K562 (cell line): ENCODE measurements at regions not wholly inside any gene's neighbourhood (a gene's known extent, or its start where the extent isn't known, plus 50 kb on each side); places are given as distances from the start of the nearest gene placed in this dataset.
"Not testable (repeated sequence)": the region's sequence is repeated elsewhere in the genome, so short reads cannot be mapped to it uniquely, and the experiment has no call there.

Source experiments
- CHD1 ChIP-seq: fragments of 200-600 bp; sonication (generic); IDR thresholded peaks from one replicate; pipeline ENCODE4 v1.6.1; 2012; ENCODE audit warnings: mild to moderate bottlenecking, moderate library complexity, low read length, inconsistent platforms
- NFIC ChIP-seq: fragments of 450-650 bp; IDR thresholded peaks from 2 replicates; pipeline ENCODE4 v1.6.1; 2017; ENCODE audit warnings: mild to moderate bottlenecking, inconsistent platforms
- SIN3A ChIP-seq, 2 experiments: fragments of 150-350 bp in 1 of 2; IDR thresholded peaks; 2 replicates each; pipeline ENCODE4 v1.6.1; 2011 to 2016; ENCODE audit warnings: borderline replicate concordance in 2 of 2, low read depth in 2 of 2, low read length in 2 of 2, mild to moderate bottlenecking in 2 of 2, moderate library complexity in 2 of 2; ENCODE audit not compliant: control insufficient read depth in 1 of 2
- TF ChIP-seq, protein P1 (sequence below), 3 experiments: IDR thresholded peaks in 2 of 3; conservative IDR thresholded peaks in 1 of 3; 2 replicates each; pipeline ENCODE4 v1.5.1; 2011 to 2012; ENCODE audit warnings: low read length in 3 of 3, mild to moderate bottlenecking in 3 of 3, control low read depth in 2 of 3, improper control_type of control experiment in 1 of 3, inconsistent platforms in 1 of 3, low read depth in 1 of 3, mixed read lengths in 1 of 3, moderate library complexity in 1 of 3; ENCODE audit not compliant: insufficient read depth in 2 of 3

DNA sequence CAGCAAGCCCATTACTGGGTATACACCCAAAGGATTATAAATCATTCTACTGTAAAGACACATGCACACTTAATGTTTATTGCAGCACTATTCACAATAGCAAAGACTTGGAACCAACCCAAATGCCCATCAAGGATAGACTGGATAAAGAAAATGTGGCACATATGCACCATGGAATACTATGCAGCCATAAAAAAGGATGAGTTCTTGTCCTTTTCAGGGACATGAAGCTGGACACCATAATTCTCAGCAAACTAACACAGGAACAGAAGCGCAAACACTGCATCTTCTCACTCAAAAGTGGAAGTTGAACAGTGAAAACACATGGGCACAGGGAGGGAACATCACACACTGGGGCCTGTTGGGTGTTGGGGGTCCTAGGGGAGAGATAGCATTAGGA, 154.5 kb downstream of the PYDC2 start:
- TF ChIP-seq CHD1; NFIC; SIN3A (IDR thresholded peaks at IDR 0.05; ENCODE audit: borderline replicate concordance in 2 of 2, control insufficient read depth in 1 of 2, low read depth in 2 of 2, low read length in 2 of 2): not testable (repeated sequence)
- TF ChIP-seq, protein P1, sequence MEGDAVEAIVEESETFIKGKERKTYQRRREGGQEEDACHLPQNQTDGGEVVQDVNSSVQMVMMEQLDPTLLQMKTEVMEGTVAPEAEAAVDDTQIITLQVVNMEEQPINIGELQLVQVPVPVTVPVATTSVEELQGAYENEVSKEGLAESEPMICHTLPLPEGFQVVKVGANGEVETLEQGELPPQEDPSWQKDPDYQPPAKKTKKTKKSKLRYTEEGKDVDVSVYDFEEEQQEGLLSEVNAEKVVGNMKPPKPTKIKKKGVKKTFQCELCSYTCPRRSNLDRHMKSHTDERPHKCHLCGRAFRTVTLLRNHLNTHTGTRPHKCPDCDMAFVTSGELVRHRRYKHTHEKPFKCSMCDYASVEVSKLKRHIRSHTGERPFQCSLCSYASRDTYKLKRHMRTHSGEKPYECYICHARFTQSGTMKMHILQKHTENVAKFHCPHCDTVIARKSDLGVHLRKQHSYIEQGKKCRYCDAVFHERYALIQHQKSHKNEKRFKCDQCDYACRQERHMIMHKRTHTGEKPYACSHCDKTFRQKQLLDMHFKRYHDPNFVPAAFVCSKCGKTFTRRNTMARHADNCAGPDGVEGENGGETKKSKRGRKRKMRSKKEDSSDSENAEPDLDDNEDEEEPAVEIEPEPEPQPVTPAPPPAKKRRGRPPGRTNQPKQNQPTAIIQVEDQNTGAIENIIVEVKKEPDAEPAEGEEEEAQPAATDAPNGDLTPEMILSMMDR (IDR thresholded peaks at IDR 0.05 in 2 of 3, conservative IDR thresholded peaks at IDR 0.05 in 1 of 3; ENCODE audit: insufficient read depth in 2 of 3, low read depth in 1 of 3, low read length in 3 of 3), result not testable (repeated sequence)
